Ishikawa (cell line): ENCODE measurements at regions not wholly inside any gene's neighbourhood (a gene's known extent, or its start where the extent isn't known, plus 50 kb on each side); places are given as distances from the start of the nearest gene placed in this dataset.

Experiments used
- CEBPB ChIP-seq: IDR thresholded peaks from 2 replicates; pipeline ENCODE4 v1.6.1; 2012
- CREB1 ChIP-seq: IDR thresholded peaks from 2 replicates; pipeline ENCODE4 v1.6.1; 2012; ENCODE audit warnings: low read depth
- EGR1 ChIP-seq: IDR thresholded peaks from 2 replicates; pipeline ENCODE4 v1.6.1; 2012
- EP300 ChIP-seq: IDR thresholded peaks from 2 replicates; pipeline ENCODE4 v1.6.1; 2012; ENCODE audit warnings: borderline replicate concordance
- FOXM1 ChIP-seq: IDR thresholded peaks from 2 replicates; pipeline ENCODE4 v1.6.1; 2012; ENCODE audit warnings: low read depth, borderline replicate concordance
- MAX ChIP-seq: IDR thresholded peaks from 2 replicates; pipeline ENCODE4 v1.6.1; 2012
- NFIC ChIP-seq: IDR thresholded peaks from 2 replicates; pipeline ENCODE4 v1.6.1; 2012
- RAD21 ChIP-seq: IDR thresholded peaks from 2 replicates; pipeline ENCODE4 v1.6.1; 2012; ENCODE audit warnings: low read depth
- REST ChIP-seq: IDR thresholded peaks from 2 replicates; pipeline ENCODE4 v1.6.1; 2012; ENCODE audit warnings: low read depth, mild to moderate bottlenecking
- TAF1 ChIP-seq: IDR thresholded peaks from 2 replicates; pipeline ENCODE4 v1.6.1; 2012; ENCODE audit warnings: low read depth, mild to moderate bottlenecking
- TCF12 ChIP-seq: IDR thresholded peaks from 2 replicates; pipeline ENCODE4 v1.6.1; 2012; ENCODE audit warnings: low read depth
- TEAD4 ChIP-seq: IDR thresholded peaks from 2 replicates; pipeline ENCODE4 v1.6.1; 2012
- USF1 ChIP-seq: IDR thresholded peaks from 2 replicates; pipeline ENCODE4 v1.6.1; 2012
- YY1 ChIP-seq: IDR thresholded peaks from 2 replicates; pipeline ENCODE4 v1.6.1; 2012; ENCODE audit warnings: low read depth
- ZBTB7A ChIP-seq: IDR thresholded peaks from 2 replicates; pipeline ENCODE4 v1.6.1; 2012; ENCODE audit warnings: low read depth

- TF ChIP-seq RAD21 (no peak), TAF1 (no peak), TCF12 (no peak), TEAD4 (no peak), NFIC (no peak), CEBPB (no peak), USF1 (no peak), FOXM1 (no peak), EGR1 (no peak), ZBTB7A (no peak), EP300 (no peak), CREB1 (no peak), MAX (no peak), REST (no peak), YY1 (no peak)
Measured at GRCh38 chr7:33853361-33854062, 51.8 kb upstream of the BMPER start.

DNA sequence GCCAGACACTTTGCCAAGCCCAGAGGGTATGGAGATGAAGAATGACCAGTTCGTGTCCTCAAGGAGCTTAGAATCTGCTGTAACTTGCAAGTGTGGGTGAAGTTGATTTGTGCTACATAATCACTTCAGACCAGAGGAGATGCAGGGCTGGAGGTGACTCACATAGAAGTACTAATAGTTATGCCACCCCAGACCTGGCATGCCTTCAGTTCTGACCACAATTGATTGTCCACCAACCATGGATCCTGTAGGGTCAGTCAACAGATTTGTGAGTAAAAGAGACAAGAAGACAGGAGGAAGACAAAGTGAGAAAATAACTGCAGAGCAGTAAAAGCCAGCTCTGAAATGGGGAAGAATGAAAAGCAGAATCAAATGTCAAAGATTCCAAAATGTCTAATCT is 51.2 kb upstream of the BMPER start:
- TF ChIP-seq ZBTB7A: no peak
- no peak for TF ChIP-seq CEBPB
- TF ChIP-seq MAX: no peak
- TF ChIP-seq USF1: no peak
- no peak for TF ChIP-seq REST
- TF ChIP-seq TAF1: no peak
- TF ChIP-seq CREB1: no peak
- TF ChIP-seq EP300: no peak
- TF ChIP-seq EGR1: no peak
- no peak for TF ChIP-seq RAD21
- TF ChIP-seq NFIC: no peak
- TF ChIP-seq TCF12: no peak
- no peak for TF ChIP-seq TEAD4
- TF ChIP-seq FOXM1: no peak
- TF ChIP-seq YY1: no peak

- TF ChIP-seq EP300 (no peak), NFIC (no peak), ZBTB7A (no peak), CEBPB (no peak), EGR1 (no peak), RAD21 (no peak), YY1 (no peak), FOXM1 (no peak), TCF12 (no peak), MAX (no peak)
Measured at GRCh38 chr7:33854801-33855350, 50.5 kb upstream of the BMPER start.
